NCI-H345 treated with DMSO at 0.1 percent for 48 hours (cell line): ENCODE measurements at regions not wholly inside any gene's neighbourhood (a gene's known extent, or its start where the extent isn't known, plus 50 kb on each side); places are given as distances from the start of the nearest gene placed in this dataset.

Experiments used
- DNase-seq: peaks from one replicate; lab custom pipeline; 2025; ENCODE audit not compliant: unreplicated experiment; lab: John Stamatoyannopoulos, UW

DNA sequence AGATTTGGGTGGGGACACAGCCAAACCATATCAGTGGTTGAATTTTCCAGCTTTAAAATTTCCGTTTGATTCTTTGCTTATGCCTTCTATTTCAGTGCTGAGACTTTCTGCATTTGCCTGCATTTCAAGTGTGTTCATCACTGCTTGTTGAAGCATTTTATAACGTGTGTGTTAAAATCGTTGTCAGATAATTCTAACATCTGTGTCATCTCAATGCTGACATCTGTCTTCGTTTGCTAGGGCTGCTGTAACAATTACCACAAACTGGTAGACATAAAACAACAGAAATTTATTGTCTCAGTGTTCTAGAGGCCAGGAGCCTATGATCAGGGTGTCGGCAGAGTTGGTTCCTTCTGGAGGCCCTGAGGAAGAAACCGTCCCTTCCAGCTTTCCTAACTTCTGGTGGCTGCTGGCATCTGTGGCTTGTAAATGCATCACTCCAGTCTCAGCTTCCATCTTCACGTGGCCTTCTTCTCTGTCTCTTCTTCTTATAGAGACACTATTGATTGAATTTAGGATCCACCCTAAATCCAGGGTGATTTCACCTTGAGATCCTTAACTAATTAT lies 71.1 kb upstream of the SDK1 start:
- no peak for DNase-seq

- DNase-seq = no peak
These were observed 70.1 kb upstream of the SDK1 start for GRCh38 chr7:3230908-3231307.

GRCh38 chr7:3232228-3232627 lies 68.8 kb upstream of the SDK1 start:
- DNase-seq = no peak

DNA sequence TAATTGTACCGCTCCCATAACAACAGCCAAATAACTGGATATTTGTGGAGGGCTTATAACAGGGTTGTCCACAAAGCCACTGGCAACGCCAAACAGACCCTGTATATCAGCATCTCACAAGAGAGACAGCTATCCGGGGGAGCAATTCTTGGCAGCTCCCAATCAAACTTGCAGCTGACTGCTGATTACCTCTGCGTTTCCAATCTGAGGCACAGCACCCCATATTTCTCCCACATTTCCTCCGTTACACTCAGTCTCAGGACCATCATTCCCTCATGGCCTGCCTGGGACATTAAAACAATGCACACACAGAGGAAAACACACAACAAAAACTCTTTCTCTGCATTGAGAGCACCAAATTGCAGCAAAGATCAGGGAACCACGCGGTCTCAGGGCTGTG lies 67.8 kb upstream of the SDK1 start:
- DNase-seq = no peak

DNA sequence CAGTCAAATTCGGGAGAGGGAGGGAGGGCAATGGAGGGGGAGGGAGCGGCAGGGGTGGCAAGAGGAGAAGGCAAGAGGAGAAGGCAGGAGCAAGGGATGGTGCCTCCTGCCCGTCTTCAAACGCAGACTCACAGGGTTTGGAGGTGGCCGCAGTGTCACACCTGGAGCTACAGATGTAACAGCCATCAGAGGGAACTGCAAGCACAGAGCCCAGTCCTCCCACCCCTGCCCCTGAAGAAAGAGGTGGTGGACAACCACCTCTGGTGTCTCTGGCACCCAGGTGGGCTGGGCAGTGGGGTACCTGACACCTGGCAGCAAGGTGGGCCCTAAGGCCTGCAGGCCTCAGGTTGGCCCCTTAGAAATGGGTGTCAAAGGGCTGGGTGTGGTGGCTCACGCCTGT lies 67.0 kb upstream of the SDK1 start:
- DNase-seq = no peak

GRCh38 chr7:3234851-3235250 lies 66.2 kb upstream of the SDK1 start:
- DNase-seq = no peak

- no peak for DNase-seq
These were observed 65.7 kb upstream of the SDK1 start for GRCh38 chr7:3235322-3235721.

GRCh38 chr7:3236268-3236667 lies 64.8 kb upstream of the SDK1 start:
- no peak for DNase-seq

DNA sequence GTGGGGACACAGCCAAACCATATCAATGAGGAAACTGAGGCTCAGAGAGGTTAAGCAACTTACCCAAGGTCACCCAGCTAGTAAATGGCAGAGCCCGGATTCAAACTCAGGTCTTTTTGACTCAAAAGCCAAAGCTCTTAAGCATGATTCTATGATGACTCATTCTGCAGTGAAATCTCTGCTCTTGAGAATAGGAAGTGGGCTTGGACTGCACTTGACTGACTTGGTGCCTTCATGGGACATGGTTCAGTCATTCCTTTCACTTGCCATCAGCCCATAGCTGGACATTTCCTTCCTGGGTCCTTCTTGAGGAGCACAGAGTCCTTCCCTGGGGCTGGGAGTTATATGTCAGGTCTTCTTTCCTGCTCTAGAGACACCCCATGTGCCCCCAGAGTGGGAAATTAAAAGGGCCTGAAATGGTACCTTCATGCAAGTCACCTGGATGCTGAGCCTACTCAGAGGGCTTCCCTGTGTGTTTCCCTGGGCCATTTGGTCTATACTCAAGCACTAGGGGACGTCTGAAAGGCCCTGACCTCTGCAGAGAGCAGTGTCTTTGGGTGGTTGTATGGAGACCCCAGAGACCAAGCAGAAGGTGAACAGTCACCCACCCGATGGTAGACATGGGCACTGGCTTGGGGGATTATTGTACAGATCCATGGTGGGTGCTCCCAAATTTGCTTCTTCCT lies 62.4 kb upstream of the SDK1 start:
- DNase-seq = no peak

- DNase-seq = no peak
These were observed 61.8 kb upstream of the SDK1 start for GRCh38 chr7:3239291-3239691.

DNA sequence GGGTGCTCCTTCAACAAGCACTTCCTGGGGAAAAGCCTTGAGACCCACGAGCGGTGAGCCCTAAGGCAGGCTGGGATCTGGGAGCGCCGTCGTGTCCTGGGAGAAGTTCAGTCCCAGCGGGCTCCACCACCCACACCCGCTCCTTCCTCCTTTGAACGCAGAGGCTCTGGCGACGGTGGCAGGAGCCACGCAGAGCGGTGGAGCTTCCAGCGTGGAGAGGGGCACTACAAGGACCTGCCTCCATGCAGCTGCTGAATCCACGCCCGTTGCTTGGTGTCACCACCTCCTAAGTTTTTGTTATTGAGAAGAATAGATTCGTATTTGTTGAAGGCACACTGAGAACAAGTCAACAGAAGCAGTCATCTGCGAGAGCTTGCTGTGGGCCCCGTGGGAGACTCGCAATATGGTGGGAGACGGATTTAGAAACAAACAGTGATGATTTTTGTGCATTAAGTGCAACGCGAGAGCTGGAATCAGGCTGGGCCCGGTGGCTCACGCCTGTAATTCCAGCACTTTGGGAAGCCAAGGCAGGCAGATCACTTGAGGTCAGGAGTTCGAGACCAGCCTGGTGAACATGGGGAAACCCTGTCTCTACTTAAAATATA lies 60.1 kb upstream of the SDK1 start:
- no peak for DNase-seq

- no peak for DNase-seq
These were observed 59.3 kb upstream of the SDK1 start for GRCh38 chr7:3241686-3242258.

GRCh38 chr7:3242398-3242972 lies 58.6 kb upstream of the SDK1 start:
- no peak for DNase-seq

- no peak for DNase-seq
These were observed 57.8 kb upstream of the SDK1 start for GRCh38 chr7:3243256-3243655.

DNA sequence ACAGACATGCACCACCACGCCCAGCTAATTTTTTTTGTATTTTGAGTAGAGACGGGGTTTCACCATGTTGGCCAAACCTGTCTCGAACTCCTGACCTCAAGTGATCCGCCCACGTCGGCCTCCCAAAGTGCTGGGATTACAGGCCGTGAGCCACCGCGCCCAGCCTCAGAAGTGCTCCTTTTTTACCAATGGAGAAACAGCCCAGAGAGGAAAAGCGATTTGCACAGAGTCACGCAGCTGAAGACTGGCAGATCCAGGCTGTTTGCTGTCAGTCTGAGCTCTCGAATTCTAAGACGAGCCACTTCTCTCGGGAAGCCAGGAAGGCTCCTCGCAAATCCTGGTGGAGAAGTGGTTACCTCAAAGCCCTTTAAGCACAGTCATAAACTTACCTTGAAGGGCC lies 57.4 kb upstream of the SDK1 start:
- no peak for DNase-seq

DNA sequence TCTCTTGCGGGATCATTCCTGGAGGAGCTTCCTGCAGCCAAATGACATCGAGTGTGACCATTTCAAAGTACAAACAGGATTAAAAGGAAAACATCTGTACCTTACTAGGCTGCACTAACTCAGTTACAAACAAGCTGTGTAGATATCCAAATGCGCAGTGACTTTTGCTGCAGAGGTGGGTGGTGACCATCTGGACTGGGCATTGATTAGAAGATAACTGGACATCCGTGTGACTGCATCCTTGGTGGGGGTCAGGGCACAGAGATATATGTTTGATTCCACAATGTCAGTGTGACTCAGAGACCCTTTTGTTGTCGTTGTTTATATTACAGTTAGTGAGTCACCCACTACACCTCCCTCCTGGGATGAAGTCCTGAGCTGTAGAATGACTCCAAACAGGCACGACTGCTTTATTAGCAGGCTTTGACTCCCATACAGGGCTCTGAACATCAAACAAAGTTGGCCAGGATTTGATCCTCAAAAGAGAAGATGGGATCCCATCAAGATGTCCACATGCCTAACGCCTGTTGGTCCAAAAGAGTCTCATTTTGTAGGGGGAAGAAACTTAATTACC lies 56.7 kb upstream of the SDK1 start:
- DNase-seq = no peak

GRCh38 chr7:3245077-3245476 lies 56.0 kb upstream of the SDK1 start:
- DNase-seq = no peak

GRCh38 chr7:3245721-3246120 lies 55.3 kb upstream of the SDK1 start:
- no peak for DNase-seq

- DNase-seq = no peak
These were observed 54.9 kb upstream of the SDK1 start for GRCh38 chr7:3246127-3246526.

DNA sequence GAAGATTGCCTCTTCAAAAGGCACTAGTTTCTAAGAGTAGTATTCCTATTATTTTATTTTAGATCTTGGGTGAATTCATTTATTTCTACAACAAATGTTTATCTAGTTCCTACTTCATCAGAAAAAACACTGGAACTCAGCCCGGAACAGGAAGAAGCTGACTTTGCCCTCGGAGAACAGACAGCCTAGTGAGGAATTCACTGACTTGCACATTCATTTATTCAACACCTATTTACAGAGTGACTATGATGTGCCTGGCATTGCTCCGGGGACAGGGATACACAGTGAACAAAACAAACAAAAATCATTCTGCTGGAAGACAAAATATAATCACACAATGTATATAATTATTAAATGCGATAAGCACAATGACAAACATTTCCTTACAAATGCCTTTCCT lies 54.4 kb upstream of the SDK1 start:
- DNase-seq = no peak

GRCh38 chr7:3250725-3251124 lies 50.3 kb upstream of the SDK1 start:
- DNase-seq = no peak
